ENCODE measurements at regions not wholly inside any gene's neighbourhood (a gene's known extent, or its start where the extent isn't known, plus 50 kb on each side); places are given as distances from the start of the nearest gene placed in this dataset.

DNA sequence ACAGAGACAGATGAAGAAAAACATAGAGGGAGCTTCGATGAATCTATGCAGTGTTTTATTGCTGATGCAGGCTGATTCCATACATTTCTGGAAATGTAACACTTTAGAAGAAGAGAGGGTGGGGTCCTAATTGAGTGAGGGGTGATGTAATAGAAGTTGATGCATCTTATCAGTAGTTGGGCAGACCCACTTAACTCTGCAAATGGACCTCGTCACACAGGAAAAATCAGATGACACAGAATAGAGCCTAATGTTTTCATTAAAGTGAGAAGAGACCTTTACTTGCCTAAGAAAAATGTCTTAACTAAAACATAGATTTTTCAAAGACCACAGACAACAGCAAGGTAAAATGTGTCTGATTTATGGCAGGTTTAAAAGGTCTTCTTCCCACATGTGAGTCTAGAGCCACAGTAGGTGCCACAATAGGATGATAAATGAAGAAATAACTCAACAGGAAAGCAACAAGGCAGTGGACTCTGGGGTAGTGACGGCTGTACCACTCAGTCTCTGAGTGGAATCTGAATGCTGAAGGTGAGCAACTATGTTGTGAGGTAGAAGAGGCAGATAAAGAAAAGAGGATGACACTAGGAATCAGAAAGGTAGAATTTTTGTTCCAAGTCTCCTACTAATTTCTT is 414.7 kb upstream of the PIK3C3 start:
- no peak for DNase-seq (ENCODE audit: low spot score)

DNA sequence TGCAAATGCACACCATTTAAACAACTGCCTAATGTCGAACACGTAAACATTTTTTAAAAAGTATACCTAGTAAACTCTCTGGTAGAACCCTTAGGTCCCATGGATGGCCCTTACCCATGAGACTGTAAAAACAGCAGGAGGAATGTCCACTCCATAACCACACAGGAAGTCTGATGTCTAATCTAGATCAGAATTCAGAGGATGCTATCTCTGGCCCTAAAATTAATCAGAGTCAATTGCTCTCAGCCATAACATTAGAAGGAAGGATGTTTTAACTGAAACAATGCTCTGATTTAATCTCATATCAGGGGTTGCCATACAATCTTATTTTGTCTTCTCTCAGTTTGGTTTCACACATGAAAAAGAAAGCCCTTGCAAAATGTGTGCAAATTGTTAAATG is 416.3 kb upstream of the PIK3C3 start:
- no peak for DNase-seq (ENCODE audit: low spot score)

DNA sequence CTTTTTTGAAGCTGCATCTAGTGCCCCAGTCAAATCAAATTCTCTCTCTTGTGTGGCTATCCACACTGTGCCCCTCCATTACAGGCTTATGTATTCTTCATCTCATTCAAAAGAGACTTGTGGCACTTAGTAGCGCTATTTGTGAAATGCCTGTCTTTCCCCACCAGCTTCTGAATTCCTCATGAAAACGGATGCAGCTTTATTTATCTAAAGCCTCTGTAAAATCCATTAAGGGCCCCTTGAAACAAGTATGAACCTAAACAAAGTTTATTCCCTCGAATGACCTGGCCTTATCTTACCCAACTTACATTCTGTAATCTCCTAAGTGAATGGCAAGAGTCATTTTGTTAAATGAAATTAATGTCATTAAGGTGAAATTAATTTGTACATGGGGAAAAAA is 417.4 kb upstream of the PIK3C3 start:
- DNase-seq (ENCODE audit: low spot score): no peak

DNA sequence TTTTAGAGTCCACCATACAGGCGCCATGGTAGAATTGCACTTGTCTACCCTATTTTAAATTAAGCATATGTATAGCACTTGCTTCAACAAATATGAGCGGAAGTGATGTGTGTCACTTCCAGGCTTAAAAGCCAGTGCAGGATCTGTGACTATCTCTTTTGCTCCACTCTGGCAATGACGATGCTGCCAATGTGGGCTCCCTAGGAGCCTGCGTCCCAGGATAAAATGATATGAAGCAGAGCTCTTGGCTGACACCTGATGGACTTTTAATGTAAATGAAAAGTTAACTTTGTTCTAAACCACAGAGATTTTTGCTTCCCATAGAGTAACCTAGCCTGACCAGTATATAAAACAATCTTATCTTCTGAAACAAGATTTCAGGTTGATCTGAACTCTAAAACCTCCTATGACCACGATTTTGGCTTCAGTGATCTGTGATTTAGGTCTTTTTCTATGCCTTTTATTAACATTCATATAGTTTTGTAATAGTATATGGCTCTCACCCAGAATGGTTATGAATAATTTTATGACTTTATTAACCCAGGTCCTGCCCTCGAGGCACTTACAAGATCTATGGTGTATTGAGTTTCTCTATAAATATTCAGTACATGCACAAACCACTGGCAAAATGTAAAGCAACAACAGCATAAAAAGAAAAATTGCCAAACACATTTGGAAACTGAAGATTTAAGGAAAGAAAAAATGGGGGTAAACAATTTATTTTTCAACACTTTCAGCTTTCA is 422.5 kb upstream of the PIK3C3 start:
- no peak for DNase-seq (ENCODE audit: low spot score)

DNA sequence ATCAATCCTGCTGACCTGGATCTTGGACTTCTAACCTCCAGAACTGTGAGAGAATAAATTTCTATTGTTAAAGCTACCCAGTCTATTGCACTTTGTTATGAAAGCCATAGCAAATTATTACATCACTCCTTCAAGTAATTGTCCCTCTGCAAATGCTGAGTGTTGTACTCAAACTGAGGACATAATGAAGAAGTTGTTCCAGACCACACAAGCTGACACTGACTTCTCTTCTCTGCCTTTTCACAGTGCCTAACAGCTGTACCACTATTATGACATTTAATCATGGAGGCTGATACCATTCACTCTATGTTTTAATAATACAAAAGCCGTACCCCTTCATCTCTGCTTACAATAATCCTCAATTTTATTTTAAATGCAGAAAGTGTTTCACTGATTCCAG is 424.1 kb upstream of the PIK3C3 start:
- no peak for DNase-seq (ENCODE audit: low spot score)

DNA sequence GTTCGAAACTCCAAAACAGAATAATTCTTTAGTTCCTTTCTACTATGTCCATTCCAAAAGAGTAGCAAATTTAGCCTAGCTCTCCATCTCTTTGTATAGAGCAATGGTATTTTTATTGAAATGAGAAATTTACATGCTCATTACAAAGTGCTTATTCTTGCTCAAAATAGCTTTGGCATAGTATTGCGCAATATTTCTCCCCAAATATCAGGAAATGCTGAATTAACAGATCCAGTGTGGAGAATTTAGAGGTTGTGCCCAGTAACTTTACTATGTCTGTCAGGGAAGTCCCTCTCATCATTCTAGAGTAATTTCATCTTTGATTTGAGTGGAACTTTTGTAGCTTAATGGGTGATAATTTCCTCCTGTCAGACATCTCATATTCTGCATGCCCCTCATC is 425.9 kb upstream of the PIK3C3 start:
- DNase-seq (ENCODE audit: low spot score): no peak

DNA sequence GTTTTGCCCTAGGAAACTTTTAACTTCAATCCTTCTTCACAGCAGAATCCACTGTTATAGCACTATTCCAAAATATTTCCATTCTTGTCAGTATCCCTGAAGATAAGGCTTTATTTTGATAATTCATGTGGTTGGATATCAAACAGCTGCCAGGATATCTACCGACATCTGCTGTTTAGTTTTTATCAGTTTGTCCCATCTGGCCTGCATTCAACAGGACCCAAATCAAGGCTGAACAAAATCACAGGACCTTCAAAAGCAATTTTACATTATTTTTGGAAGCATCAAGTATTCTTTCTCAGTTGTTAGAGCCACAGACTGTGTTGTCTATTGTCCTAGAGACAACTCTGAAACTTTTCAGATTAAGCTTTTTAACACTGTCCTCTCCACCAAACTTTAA is 429.0 kb upstream of the PIK3C3 start:
- no peak for DNase-seq (ENCODE audit: low spot score)

DNA sequence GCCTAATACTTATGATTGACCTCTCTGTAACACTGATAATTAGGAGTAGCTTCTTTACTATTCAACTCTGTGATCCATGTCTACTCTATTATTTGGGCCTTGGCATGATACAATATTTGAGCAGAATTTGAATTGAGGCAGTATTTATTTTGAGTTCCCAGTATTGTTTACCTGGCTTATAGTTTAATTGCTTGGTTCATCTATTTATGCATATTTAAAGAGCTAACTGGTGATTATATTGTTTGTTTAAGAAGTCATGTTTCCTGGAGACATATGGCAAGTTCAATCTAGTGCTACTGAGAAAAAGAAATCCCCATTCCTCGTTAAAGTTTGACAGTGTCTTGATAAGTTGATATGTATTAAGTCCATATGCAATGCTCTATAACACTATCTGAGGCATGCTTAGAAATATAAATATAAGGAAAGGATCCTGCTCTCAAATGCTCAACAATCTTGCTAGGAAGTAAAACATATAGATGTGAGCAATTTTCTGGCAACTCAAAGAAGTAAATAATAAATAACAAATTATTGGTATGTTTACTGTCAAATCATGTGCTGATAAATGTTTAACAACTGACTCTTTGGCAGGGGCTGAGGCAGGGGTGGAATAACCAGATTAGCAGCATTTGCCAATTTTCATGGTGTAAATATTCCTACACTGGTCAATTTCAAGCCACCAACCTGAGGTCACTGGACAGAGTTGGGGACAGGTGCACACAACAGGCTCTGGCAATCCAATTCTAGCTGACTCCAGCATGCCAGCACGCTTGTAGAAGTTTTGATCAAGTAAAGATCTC is 430.2 kb upstream of the PIK3C3 start:
- no peak for DNase-seq (ENCODE audit: low spot score)

DNA sequence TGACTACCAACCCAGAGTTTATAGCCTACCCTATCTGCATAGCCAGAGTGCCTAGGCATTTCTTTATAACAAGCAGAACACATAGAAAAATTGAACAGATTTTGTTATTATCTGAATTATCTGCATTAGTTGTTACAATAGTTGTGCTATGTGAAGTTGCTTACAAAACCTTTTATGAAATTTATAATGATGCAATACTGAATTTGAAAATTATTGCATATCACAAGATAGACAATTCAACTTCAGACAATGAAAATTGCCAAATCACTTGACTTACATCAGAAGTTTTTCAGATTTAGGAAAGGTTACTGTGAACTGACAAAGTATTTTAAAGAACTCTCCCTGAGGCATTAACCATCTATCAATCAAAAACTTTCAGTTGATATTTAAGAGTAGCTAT is 437.9 kb upstream of the PIK3C3 start:
- no peak for DNase-seq (ENCODE audit: low spot score)

DNA sequence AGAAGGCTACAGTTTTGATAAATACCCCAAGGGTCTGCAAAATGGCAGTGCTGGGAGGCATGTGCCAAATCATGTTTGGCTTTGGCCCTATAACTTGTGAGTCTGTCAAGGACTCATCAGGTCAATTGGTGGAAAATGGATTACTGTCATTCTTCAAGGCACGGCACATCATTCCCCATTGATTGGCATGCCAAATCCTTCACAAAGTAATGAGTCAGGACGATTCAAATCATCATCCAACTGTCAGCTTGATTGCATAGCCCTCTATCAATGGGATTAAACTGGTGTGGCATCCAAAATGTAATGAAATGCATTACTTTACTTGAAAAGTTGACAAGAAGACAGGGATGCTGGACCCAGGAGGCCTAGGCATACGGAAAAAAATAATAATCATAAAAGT is 441.6 kb upstream of the PIK3C3 start:
- DNase-seq (ENCODE audit: low spot score): no peak

DNA sequence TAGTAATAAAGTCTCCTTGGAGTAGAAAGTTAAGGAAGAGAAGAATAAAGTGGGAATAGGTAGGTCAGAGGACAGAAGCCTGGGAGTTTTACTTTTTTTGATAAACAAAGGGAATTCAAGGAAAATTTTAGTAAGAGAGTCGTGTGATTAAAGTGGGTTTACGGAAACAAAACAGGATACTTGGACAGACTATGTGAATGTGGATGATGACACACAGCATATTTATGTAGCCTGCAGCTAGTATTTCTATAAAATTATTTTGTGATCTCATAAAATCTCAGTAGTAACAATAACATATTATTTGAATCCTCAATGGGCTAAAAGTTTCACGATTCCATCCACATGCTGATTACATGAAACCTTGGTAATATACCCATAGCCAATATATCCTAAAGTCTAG is 450.7 kb upstream of the PIK3C3 start:
- no peak for DNase-seq (ENCODE audit: low spot score)

DNA sequence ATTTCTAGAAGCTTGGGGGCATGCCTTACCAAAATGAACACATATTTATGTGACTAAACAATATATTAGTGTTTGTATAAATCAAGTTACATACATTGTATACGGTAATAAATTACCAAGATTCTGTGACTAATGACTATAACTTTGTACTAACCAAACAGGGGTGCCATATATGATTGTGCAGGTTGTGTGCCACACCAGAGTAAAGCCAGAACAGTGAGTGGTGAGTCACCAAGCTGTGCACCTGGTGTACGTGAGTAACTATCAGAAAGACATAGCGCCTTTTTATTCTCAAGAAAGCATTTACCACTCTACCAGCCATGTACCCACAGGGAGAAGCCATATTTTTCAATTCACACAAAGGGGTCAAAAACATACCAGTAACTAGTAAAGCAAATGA is 453.2 kb upstream of the PIK3C3 start:
- no peak for DNase-seq (ENCODE audit: low spot score)

DNA sequence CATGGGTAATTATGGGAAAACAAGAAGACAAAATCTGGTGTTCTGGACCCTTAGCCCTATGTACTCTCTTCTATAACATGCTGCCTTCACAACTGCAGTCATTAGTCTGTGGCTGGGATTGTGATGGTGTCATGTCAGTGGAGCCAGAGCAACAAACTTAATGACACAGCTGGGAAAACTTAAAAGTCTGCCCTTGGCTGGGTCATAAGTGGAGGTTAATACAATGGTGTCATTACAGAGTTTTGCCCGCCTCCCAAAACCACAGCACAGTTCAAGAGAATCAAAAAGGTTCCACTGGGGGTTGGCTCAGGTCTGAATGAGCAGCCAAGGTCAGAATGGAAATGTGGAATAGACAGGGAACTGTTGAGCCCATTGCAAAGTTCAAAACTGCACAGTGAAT is 455.7 kb upstream of the PIK3C3 start:
- no peak for DNase-seq (ENCODE audit: low spot score)

DNA sequence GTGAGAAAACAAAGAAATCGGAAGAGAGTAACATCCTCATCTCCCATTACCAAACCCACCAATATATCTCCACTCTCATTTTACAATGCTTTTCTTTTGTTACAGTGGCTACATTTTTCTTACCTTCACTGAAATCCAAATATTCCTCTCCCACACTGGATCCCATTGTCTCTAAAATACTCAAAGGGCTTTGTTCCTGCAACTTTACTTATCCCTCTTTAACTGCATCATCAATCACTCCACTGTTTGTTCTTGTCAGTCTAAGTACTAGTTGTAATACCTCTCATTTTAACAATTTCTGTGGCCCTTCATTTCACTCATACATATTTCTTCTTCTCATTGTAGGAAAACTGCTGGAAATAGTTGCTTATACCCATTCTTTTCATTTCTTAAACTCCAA is 464.2 kb upstream of the PIK3C3 start:
- DNase-seq (ENCODE audit: low spot score): no peak

DNA sequence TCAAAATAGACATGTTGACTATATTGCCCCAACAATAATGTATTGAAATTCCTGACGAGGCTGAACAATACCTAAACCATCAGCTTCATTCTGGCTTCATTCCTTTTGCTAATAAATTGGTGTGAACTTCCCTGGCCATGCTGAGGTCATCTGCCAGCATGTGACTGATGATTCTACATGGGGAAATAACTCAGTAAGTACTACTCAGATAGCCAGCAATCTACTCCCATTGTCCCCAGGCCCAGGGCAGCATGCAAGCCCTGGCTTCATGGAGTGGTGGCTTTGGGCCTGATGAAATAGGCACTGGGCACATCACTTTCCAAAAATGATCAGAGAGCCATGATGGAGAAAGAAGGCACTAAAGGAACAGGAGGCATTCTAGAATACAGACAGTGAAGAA is 468.5 kb upstream of the PIK3C3 start:
- no peak for DNase-seq (ENCODE audit: low spot score)

DNA sequence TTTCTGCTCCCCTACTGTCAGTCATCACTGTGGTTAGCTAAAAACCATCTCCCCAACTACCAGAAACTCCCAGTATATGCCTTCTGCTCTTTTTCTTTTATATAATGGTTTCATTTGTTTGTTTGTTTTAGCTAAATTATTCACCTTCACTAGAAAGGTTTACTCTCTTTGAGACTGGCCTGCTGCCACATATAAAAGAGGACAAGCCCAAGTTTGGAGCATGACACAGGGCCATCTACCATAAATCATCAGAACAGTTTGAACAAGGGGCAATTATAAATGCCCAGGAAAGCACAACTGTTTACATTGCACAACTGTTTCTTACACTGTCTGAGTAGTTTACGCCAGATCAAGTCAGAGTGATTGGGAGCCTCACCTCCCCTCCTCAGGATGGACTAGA is 471.0 kb upstream of the PIK3C3 start:
- no peak for DNase-seq (ENCODE audit: low spot score)

DNA sequence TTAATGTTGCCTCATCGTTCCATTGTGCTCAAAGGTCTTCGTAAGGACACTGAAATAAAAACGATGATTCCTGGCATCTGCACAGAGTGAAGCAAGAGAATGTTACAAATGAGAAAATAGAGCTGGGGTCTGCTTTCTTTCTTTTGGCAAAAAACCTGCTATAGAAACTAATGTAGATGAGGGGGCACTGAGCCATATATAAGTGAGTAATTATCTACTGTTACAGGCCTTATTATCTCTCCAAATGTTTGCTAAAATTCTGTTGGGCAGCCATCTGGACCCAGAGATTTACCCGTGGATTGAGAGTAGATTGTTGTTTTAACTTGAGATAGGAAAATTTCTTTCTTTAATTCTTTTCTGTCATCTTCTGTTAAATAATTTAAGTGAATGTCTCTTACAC is 472.5 kb upstream of the PIK3C3 start:
- DNase-seq (ENCODE audit: low spot score): no peak

DNA sequence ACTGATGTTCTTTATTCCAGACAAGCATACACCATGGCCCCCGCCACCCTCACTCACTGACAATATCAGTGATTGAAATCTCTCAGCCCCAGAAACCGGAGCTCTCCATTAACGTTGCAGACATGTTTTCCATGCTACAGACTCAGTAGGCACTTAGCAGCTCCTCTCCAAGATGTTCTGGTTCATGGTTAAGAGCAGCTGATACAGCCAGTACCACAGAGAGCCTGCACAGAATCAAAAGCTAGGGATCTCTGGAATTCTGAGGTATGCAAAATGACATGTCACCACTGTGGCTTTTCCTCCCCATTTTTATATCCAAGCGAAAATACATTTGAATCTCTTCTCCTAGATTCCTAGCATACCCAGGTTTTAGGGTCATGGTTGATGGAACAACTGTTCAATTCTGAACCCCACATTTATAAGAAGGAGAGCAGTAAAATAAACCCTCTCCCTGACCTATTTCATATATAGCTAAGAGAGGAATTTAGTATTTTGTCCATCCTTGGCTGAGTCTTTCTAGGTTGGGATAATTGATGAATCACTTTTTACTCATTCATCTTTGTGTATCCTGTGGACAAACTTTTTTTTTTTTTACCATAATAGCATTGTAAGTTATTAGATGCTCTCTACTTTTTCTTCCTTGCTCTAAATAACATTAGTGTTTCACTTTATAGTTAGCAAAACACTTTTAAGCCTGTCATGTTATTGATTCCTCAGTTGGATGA is 488.4 kb upstream of the PIK3C3 start:
- no peak for DNase-seq (ENCODE audit: low spot score)

DNA sequence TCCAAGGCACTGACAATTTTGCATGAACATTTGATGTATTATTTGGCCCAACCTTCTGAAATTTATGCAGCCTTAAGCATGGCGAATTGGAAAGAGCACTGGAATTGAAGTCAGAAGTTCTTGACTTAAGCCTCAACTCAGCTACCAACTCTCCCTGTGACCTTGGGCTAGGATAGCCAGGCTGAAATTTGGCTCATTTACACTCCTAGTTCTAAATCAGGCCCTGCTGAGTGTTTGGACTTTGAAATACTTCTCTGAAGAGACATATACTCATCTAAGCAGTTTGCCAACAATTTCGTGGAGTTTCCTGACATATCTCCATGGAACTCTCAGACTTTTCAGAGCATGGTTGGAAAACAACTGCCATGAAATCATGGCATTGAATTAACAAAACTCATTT is 489.6 kb upstream of the PIK3C3 start:
- no peak for DNase-seq (ENCODE audit: low spot score)

DNA sequence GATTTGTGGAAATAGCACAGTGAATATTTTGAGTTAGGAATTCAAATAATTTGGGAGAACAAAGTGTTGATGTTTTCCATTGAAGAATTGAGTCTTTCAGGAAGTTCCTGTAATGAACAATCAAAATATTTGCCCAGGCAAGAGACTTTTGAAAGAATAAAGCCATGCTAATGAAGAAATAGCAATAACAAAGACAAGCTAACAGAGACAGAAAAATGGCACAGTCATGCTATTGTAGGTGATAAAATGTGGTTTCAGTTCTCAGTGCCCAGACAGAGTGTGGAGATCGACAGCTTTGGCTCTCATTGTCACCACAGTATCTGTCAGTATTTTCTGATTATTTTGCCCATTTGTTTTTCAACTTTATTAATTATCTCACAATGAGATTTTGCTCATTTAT is 490.8 kb upstream of the PIK3C3 start:
- DNase-seq (ENCODE audit: low spot score): no peak

DNA sequence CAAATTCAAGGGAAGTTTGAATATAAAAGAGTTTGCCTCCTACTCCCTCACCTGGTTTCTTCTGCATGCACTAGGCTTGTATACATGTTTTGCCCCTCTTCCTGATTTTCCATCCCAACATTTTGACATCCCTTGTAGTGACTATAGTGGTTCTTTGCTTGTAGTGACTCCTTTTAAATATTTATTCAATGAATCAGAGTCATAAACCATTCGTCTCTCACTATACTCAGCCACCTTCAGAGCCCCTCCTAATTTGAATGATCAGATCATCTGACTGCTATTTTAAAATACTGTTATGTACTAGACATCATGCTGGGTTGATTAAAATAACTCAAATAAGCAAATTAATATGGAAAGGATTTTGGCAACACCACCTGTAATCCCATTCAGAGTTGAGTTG is 492.1 kb upstream of the PIK3C3 start:
- no peak for DNase-seq (ENCODE audit: low spot score)

DNA sequence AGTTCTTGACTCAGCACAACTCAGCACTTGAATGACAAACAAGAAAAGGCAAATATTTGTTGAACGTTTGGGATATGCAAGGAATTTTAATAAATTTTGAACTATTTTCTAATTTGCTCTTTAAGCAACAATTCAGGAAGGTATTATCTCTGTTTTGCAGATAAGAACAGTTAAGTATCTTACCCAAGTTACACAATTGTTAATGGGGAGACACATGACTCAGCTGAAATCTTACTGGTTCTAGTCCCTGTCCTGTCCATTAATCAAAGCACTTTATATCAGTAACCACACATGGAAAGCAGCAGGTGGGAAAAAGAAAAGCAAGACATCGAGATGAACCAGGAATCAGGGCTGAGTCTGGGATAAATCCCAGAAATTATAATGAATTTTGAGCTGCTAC is 493.9 kb upstream of the PIK3C3 start:
- DNase-seq (ENCODE audit: low spot score): no peak

DNA sequence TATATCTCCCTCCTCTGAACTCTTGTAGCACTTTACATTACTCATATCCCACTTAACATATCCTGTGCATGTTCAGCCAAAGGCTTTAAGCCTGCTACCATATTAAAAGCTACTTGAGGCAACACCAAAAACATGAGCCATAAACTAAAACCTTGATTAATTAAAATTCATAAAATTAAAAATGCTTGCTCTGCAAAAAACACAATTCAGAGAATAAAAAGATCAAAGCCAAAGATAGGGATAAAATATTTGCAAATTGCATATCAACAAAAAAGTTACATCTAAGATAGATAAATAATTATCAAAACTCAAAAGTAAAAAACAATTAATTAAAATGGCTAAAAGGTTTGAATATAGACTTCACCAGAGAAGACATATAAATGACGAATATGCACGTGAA is 495.4 kb upstream of the PIK3C3 start:
- DNase-seq (ENCODE audit: low spot score): no peak

Measured in HuH-7.5 (cell line).